H9 (cell line): ENCODE measurements at regions not wholly inside any gene's neighbourhood (a gene's known extent, or its start where the extent isn't known, plus 50 kb on each side); places are given as distances from the start of the nearest gene placed in this dataset.

Experiments
- DNase-seq: peaks from one replicate; pipeline ENCODE4 v3.0.0-alpha.2; 2017
- H2AFZ ChIP-seq: one replicate; pipeline ENCODE4 v1.6.1; 2013; ENCODE audit warnings: mild to moderate bottlenecking, low read length, control low read depth, moderate library complexity
- H2AK5ac ChIP-seq: 2 replicates; pipeline ENCODE4 v1.6.1; 2013; ENCODE audit warnings: low read length, control low read depth, mixed read lengths; ENCODE audit not compliant: insufficient read length
- H2BK120ac ChIP-seq: one replicate; pipeline ENCODE4 v1.6.1; 2013; ENCODE audit warnings: low read depth, mild to moderate bottlenecking, low read length, control low read depth, inconsistent platforms; ENCODE audit not compliant: poor library complexity, severe bottlenecking
- H2BK12ac ChIP-seq: 2 replicates; pipeline ENCODE4 v1.6.1; 2013; ENCODE audit warnings: low read length, control low read depth, mixed read lengths, low read depth; ENCODE audit not compliant: insufficient read length
- H2BK15ac ChIP-seq: 2 replicates; pipeline ENCODE4 v1.6.1; 2013; ENCODE audit warnings: low read depth, low read length, control low read depth
- H2BK20ac ChIP-seq: one replicate; pipeline ENCODE4 v1.6.1; 2013; ENCODE audit warnings: low read depth, mild to moderate bottlenecking, low read length, control low read depth, inconsistent platforms; ENCODE audit not compliant: poor library complexity, severe bottlenecking
- H2BK5ac ChIP-seq: 2 replicates; pipeline ENCODE4 v1.6.1; 2013; ENCODE audit warnings: low read length, control low read depth, mixed read lengths; ENCODE audit not compliant: insufficient read length
- H3K14ac ChIP-seq: 2 replicates; pipeline ENCODE4 v1.6.1; 2013; ENCODE audit warnings: low read length, control low read depth; ENCODE audit not compliant: insufficient read depth
- H3K18ac ChIP-seq: 2 replicates; pipeline ENCODE4 v1.6.1; 2013; ENCODE audit warnings: low read depth, mild to moderate bottlenecking, mixed read lengths, low read length, control low read depth; ENCODE audit not compliant: insufficient read length
- H3K23ac ChIP-seq: 2 replicates; pipeline ENCODE4 v1.6.1; 2013; ENCODE audit warnings: low read length, control low read depth, mixed read lengths, low read depth; ENCODE audit not compliant: insufficient read length
- H3K23me2 ChIP-seq: 2 replicates; pipeline ENCODE4 v1.6.1; 2013; ENCODE audit warnings: low read depth, mild to moderate bottlenecking, mixed read lengths, low read length, control low read depth; ENCODE audit not compliant: insufficient read length, poor library complexity, severe bottlenecking
- H3K27ac ChIP-seq: 2 replicates; pipeline ENCODE4 v1.5.1; 2013; ENCODE audit warnings: low read length, control low read depth, mixed read lengths, low read depth; ENCODE audit not compliant: insufficient read length
- H3K27me3 ChIP-seq: 2 replicates; pipeline ENCODE4 v1.6.1; 2013; ENCODE audit warnings: low read length, control low read depth, inconsistent platforms; ENCODE audit not compliant: insufficient read depth
- H3K4ac ChIP-seq: 2 replicates; pipeline ENCODE4 v1.6.1; 2013; ENCODE audit warnings: low read depth, mild to moderate bottlenecking, control low read depth, inconsistent platforms, low read length, moderate library complexity
- H3K4me1 ChIP-seq: 2 replicates; pipeline ENCODE4 v1.6.1; 2013; ENCODE audit warnings: low read length, control low read depth, inconsistent platforms; ENCODE audit not compliant: insufficient read depth
- H3K4me2 ChIP-seq: 2 replicates; pipeline ENCODE4 v1.6.1; 2013; ENCODE audit warnings: low read length, control low read depth, mixed read lengths; ENCODE audit not compliant: insufficient read length, insufficient read depth
- H3K56ac ChIP-seq: 2 replicates; pipeline ENCODE4 v1.6.1; 2013; ENCODE audit warnings: low read depth, mild to moderate bottlenecking, mixed read lengths, low read length, control low read depth; ENCODE audit not compliant: insufficient read length
- H3K79me1 ChIP-seq: 2 replicates; pipeline ENCODE4 v1.6.1; 2013; ENCODE audit warnings: low read depth, mild to moderate bottlenecking, moderate library complexity, low read length, control low read depth, inconsistent platforms; ENCODE audit not compliant: insufficient read depth, poor library complexity, severe bottlenecking
- H3K79me2 ChIP-seq: 2 replicates; pipeline ENCODE4 v1.6.1; 2013; ENCODE audit warnings: low read length, control low read depth, inconsistent platforms; ENCODE audit not compliant: insufficient read depth
- H3K9ac ChIP-seq: 2 replicates; pipeline ENCODE4 v1.6.1; 2013; ENCODE audit warnings: low read length, control low read depth, mixed read lengths; ENCODE audit not compliant: insufficient read length; ENCODE audit errors: extremely low read depth
- H3K9me3 ChIP-seq: one replicate; pipeline ENCODE4 v1.6.1; 2013; ENCODE audit warnings: low read depth, low read length, inconsistent platforms; ENCODE audit not compliant: control insufficient read depth
- H3T11ph ChIP-seq: one replicate; pipeline ENCODE4 v1.6.1; 2013; ENCODE audit warnings: mild to moderate bottlenecking, low read length, control low read depth, inconsistent platforms
- H4K20me1 ChIP-seq: one replicate; pipeline ENCODE4 v1.6.1; 2013; ENCODE audit not compliant: control insufficient read depth, insufficient read length, insufficient read depth
- H4K5ac ChIP-seq: 2 replicates; pipeline ENCODE4 v1.6.1; 2013; ENCODE audit warnings: low read depth, mild to moderate bottlenecking, mixed read lengths, low read length, control low read depth; ENCODE audit not compliant: insufficient read length
- H4K8ac ChIP-seq: replicated peaks from 2 replicates; pipeline ENCODE4 v1.6.1; 2013; ENCODE audit warnings: low read length, control low read depth, mixed read lengths, low read depth; ENCODE audit not compliant: insufficient read length
- H4K91ac ChIP-seq: 2 replicates; pipeline ENCODE4 v1.6.1; 2013; ENCODE audit warnings: low read depth, mild to moderate bottlenecking, moderate library complexity, mixed read lengths, low read length, control low read depth; ENCODE audit not compliant: insufficient read length
- H3K27ac Mint-ChIP-seq, 3 experiments: 2 replicates in 2 of 3; 3 replicates in 1 of 3; pipeline ENCODE4 v1.8.0; 2020 to 2021; ENCODE audit warnings: mixed read lengths in 3 of 3, mild to moderate bottlenecking in 1 of 3, moderate library complexity in 1 of 3
- H3K27me3 Mint-ChIP-seq: 2 replicates; pipeline ENCODE4 v1.8.0; 2021; ENCODE audit warnings: low read depth, mild to moderate bottlenecking, moderate library complexity, mixed read lengths
- H3K36me3 Mint-ChIP-seq, 3 experiments: 2 replicates in 2 of 3; 3 replicates in 1 of 3; pipeline ENCODE4 v1.8.0; 2020 to 2021; ENCODE audit warnings: low read depth in 3 of 3, mixed read lengths in 3 of 3; ENCODE audit not compliant: insufficient read depth in 1 of 3
- H3K4me1 Mint-ChIP-seq, 2 experiments: 2 replicates each; pipeline ENCODE4 v1.8.0; 2020; ENCODE audit warnings: mixed read lengths in 2 of 2
- H3K4me3 Mint-ChIP-seq, 2 experiments: 2 replicates in 1 of 2; 3 replicates in 1 of 2; pipeline ENCODE4 v1.8.0; 2020 to 2021; ENCODE audit warnings: mild to moderate bottlenecking in 2 of 2, mixed read lengths in 2 of 2, moderate library complexity in 1 of 2
- H3K9me3 Mint-ChIP-seq, 2 experiments: 2 replicates in 1 of 2; 3 replicates in 1 of 2; pipeline ENCODE4 v1.8.0; 2020; ENCODE audit warnings: mild to moderate bottlenecking in 2 of 2, mixed read lengths in 2 of 2, moderate library complexity in 1 of 2
- WGBS: extraction: QIAGEN DNeasy Blood & Tissue Kit; methylation state at CpG from one replicate; pipeline ENCODE4 v1.1.7; 2013; ENCODE audit warnings: missing lambda C conversion rate, low lambda C conversion rate, mixed read lengths; ENCODE audit not compliant: insufficient read length; ENCODE audit errors: extremely low coverage; 5-methylcytosine and 5-hydroxymethylcytosine counted together
- TF ChIP-seq, protein P1 (sequence below): fragments of 200-600 bp; sonication (generic); conservative IDR thresholded peaks from 3 replicates; pipeline ENCODE4 v1.8.0; 2021; ENCODE audit warnings: antibody characterized with exemption, mild to moderate bottlenecking

GRCh38 chr9:100640447-100641050, 62.7 kb downstream of the CAVIN4 start:
- Mint-ChIP-seq H3K27ac (no peak overlapping the region), H3K36me3 (peaks cover 0 to 12% (median 7%) of the 10 kb centered on the region in 3 experiments; a peak in 4 of 7 replicates), H3K27me3 (peaks cover 1% of the 10 kb centered on the region), H3K4me1 (peaks cover 25 to 31% of the 10 kb centered on the region in 2 experiments), H3K4me3 (no peak overlapping the region), H3K9me3 (peaks cover 10 to 17% of the 10 kb centered on the region in 2 experiments)
- WGBS: no CpG with 5 or more reads among the region's 5 CpGs
- H3K23me2 ChIP-seq: no peaks in the 10 kb centered on the region
- no peaks in the 10 kb centered on the region for H3K27me3 ChIP-seq
- no peak overlapping the region for H3K14ac ChIP-seq
- no peak overlapping the region for H2BK120ac ChIP-seq
- no peak overlapping the region for H2BK20ac ChIP-seq
- H2AK5ac ChIP-seq: no peak overlapping the region
- H3K56ac ChIP-seq: no peak overlapping the region
- no peak overlapping the region for H3T11ph ChIP-seq
- no peak overlapping the region for H3K9ac ChIP-seq
- H2BK5ac ChIP-seq: no peak overlapping the region
- no peaks in the 10 kb centered on the region for H3K79me1 ChIP-seq
- no peaks in the 10 kb centered on the region for H3K9me3 ChIP-seq
- H3K23ac ChIP-seq: no peak overlapping the region
- peaks cover 8% of the 10 kb centered on the region; the same call in 1 of the 2 replicates for H3K4me1 ChIP-seq
- no peak overlapping the region for H2BK15ac ChIP-seq
- TF ChIP-seq, protein P1, sequence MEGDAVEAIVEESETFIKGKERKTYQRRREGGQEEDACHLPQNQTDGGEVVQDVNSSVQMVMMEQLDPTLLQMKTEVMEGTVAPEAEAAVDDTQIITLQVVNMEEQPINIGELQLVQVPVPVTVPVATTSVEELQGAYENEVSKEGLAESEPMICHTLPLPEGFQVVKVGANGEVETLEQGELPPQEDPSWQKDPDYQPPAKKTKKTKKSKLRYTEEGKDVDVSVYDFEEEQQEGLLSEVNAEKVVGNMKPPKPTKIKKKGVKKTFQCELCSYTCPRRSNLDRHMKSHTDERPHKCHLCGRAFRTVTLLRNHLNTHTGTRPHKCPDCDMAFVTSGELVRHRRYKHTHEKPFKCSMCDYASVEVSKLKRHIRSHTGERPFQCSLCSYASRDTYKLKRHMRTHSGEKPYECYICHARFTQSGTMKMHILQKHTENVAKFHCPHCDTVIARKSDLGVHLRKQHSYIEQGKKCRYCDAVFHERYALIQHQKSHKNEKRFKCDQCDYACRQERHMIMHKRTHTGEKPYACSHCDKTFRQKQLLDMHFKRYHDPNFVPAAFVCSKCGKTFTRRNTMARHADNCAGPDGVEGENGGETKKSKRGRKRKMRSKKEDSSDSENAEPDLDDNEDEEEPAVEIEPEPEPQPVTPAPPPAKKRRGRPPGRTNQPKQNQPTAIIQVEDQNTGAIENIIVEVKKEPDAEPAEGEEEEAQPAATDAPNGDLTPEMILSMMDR: no peak
- H4K8ac ChIP-seq: no peak overlapping the region
- no peak overlapping the region for H4K5ac ChIP-seq
- H4K91ac ChIP-seq: no peak overlapping the region
- no peak overlapping the region for H2BK12ac ChIP-seq
- H3K79me2 ChIP-seq: no peaks in the 10 kb centered on the region
- no peak overlapping the region for H3K18ac ChIP-seq
- H3K4me2 ChIP-seq: no peak overlapping the region
- no peak overlapping the region for H3K4ac ChIP-seq
- no peak overlapping the region for H2AFZ ChIP-seq
- H4K20me1 ChIP-seq: no peaks in the 10 kb centered on the region
- DNase-seq: no peak
- H3K27ac ChIP-seq: no peak overlapping the region
